ENCODE measurements at regions not wholly inside any gene's neighbourhood (a gene's known extent, or its start where the extent isn't known, plus 50 kb on each side); places are given as distances from the start of the nearest gene placed in this dataset.

DNA sequence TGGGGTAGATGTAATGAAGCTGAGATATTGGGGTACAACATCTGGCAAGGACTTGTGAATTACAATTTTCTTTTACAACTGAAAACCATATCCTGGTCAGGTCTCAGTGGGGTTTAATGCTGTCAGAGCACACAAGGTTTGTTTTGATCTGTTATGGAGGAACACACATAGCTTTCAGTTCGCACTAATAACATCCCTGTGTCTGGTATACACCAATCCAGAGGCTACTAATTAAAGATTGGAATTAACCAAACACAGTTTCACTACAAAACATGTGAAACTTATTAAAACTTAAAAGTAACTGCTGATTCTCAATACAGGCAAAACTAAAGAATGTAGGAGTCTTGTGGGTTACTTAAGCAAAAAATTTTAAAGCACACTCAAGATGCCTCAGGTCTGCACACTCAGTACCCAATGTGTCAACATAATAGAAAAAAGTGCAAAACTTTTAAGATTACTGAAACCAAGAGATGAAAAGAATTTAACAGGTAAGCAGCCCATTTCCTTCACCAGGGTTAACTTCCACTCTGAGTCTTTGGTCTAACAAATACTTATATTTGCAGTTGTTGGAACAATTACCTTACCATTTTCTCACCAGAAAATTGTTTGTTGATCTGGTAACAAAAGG lies 77.4 kb downstream of the LLPH start:
- Histone ChIP-seq H3K9me3 (ENCODE audit: control insufficient read depth, low read length) (no peaks in the 10 kb centered on the region), H3K4me1 (ENCODE audit: control insufficient read depth, insufficient read depth, low read length) (no peaks in the 10 kb centered on the region), H3K4me3 (ENCODE audit: low read length) (no peak overlapping the region), H3K27ac (ENCODE audit: low read length) (no peak overlapping the region), H3K27me3 (ENCODE audit: control insufficient read depth, insufficient read depth) (peaks cover 3% of the 10 kb centered on the region)
- intact Hi-C loops (cut with DNase I): no loop called here
- DNase-seq (no peak), ATAC-seq (no peak)
- WGBS: 93% methylated on average over 1 of the region's 1 CpG

DNA sequence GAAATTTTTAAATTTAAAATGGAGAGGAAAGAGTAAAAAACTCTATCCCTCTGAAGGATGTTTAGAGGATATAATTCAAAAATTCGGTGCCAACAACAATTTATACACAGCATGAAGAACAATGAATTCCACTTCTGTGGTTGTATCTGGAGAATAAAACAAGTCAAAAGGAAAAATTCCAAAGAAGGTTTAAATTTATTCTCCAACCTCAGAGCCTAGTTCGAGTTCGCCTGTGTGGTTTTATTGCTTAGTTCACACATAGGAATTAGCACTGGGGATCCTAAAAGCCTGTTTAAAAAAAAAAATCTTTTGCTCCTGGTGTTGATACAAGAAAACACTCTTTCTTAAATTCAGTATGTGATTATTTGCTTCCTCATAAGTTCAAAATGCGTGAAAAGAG lies 79.2 kb downstream of the LLPH start:
- WGBS: 73% methylated on average over 4 of the region's 4 CpGs
- intact Hi-C loops (cut with DNase I): no loop called here
- Histone ChIP-seq H3K9me3 (ENCODE audit: control insufficient read depth, low read length) (no peaks in the 10 kb centered on the region), H3K4me1 (ENCODE audit: control insufficient read depth, insufficient read depth, low read length) (no peaks in the 10 kb centered on the region), H3K27ac (ENCODE audit: low read length) (no peak overlapping the region), H3K27me3 (ENCODE audit: control insufficient read depth, insufficient read depth) (peaks cover 3% of the 10 kb centered on the region), H3K4me3 (ENCODE audit: low read length) (no peak overlapping the region)
- ATAC-seq (no peak), DNase-seq (no peak)

DNA sequence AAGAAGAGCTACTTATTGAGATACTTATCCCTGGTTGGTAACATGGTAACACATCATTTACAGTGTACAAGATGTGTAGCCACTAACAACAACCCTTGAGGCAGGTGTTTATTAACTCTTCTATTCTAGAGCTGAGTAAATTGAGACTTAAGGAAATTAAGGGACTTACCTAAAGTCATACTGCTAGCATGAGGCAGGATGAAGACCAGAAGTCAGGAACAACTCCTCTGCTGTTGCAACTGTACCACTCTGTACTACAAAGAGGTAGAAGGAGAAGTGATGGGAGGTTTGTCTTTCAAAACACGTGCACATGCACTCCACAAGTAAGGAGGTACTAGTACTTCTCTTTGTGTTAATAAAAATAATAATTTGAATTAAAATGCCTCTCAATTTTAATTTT lies 79.9 kb downstream of the LLPH start:
- DNase-seq: no peak
- peaks cover 3% of the 10 kb centered on the region for H3K27me3 ChIP-seq (ENCODE audit: control insufficient read depth, insufficient read depth)
- H3K9me3 ChIP-seq (ENCODE audit: control insufficient read depth, low read length): no peaks in the 10 kb centered on the region
- intact Hi-C loops (cut with DNase I): no loop called here
- no peak for ATAC-seq
- WGBS: 79% methylated on average over 1 of the region's 1 CpG
- H3K4me3 ChIP-seq (ENCODE audit: low read length): no peak overlapping the region
- no peaks in the 10 kb centered on the region for H3K4me1 ChIP-seq (ENCODE audit: control insufficient read depth, insufficient read depth, low read length)
- H3K27ac ChIP-seq (ENCODE audit: low read length): no peak overlapping the region

DNA sequence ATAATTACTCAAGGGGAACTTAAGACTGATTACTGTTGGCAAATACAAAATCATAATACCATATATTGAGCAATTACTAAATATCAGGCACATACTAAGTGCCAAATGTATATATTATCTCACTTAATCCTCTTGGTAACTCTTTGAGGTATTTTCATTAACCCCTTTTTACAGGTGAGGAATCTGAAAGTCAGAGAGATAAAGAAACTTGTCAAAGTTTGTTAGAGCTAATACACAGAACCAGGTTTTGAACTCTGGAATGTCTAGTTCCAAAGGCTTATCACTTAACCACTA lies 80.3 kb downstream of the LLPH start:
- DNase-seq (no peak), ATAC-seq (no peak)
- H3K27me3 ChIP-seq (ENCODE audit: control insufficient read depth, insufficient read depth): peaks cover 3% of the 10 kb centered on the region
- intact Hi-C loops (cut with DNase I): no loop called here
- H3K27ac ChIP-seq (ENCODE audit: low read length): no peak overlapping the region
- H3K9me3 ChIP-seq (ENCODE audit: control insufficient read depth, low read length): no peaks in the 10 kb centered on the region
- H3K4me1 ChIP-seq (ENCODE audit: control insufficient read depth, insufficient read depth, low read length): no peaks in the 10 kb centered on the region
- H3K4me3 ChIP-seq (ENCODE audit: low read length): no peak overlapping the region

DNA sequence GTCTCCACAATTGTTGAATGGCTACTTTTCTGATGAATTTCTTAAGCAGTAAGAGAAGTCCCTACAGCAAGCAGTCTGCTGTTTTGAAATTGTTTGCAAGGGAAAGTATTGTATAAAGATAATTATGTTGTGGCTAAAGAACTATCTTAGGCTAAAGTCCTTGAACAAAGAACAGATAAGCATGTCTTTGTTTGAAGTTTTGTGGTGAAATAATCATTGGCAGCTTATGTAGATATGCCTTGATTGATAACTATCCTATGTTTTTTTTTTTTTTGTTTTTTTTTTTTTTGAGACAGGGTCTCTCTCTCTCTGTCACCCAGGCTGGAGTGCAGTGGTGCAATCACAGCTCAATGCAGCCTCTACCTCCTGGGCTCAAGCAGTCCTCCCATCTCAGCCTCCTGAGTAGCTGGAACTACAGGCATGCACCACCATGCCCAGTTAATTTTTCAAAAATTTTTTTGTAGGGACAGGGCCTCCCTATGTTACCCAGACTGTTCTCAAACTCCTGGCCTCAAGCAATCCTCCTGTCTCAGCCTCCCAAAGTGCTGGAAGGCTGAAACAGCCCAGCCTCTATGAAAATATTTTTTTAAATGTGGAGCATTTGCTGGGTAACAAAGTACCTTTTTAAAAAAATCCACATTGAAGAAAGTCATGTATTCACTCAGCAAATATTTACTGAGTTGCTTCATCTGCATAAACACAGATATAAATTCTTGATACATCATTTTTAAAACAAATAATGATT lies 80.8 kb downstream of the LLPH start:
- Histone ChIP-seq H3K4me3 (ENCODE audit: low read length) (no peak overlapping the region), H3K9me3 (ENCODE audit: control insufficient read depth, low read length) (no peaks in the 10 kb centered on the region), H3K27me3 (ENCODE audit: control insufficient read depth, insufficient read depth) (peaks cover 3% of the 10 kb centered on the region), H3K27ac (ENCODE audit: low read length) (no peak overlapping the region), H3K4me1 (ENCODE audit: control insufficient read depth, insufficient read depth, low read length) (no peaks in the 10 kb centered on the region)
- intact Hi-C loops (cut with DNase I): no loop called here
- DNase-seq: no peak
- ATAC-seq: no peak

DNA sequence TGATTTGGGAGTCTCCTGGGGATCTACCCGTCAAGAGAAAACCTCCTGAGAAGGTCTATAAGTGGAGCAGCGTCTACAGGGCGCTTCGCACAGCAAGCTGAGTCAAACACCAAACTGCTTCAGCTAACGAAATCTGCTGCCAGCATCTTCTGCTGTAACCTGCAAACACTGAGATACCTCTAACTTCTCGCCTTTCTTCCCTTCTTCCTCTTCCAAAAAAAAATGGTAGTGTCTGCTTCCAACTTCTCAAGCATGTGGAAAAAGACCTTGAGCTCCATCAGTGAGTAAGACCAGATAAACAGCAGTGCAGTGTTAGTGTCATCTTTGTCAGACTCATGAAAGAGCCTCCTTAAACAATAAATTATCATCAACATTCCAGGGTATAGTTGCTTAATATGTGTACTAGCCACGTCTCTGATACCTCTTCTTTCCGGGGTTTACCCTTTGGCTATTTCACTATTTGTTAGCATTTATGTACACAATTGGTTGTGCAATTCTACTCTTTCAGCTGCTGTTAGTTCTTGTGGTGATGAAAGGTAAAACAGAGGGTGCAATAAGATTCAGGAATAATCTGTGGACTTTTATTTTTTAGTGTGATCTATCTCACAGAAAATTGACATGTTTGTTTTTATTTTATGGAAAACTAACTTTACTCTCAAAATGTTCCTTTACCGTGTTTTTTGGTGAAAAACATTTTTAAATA lies 81.6 kb downstream of the LLPH start:
- 75% methylated on average over 9 of the region's 9 CpGs for WGBS
- DNase-seq (no peak), ATAC-seq (no peak)
- no peaks in the 10 kb centered on the region for H3K4me1 ChIP-seq (ENCODE audit: control insufficient read depth, insufficient read depth, low read length)
- H3K4me3 ChIP-seq (ENCODE audit: low read length): no peak overlapping the region
- intact Hi-C loops (cut with DNase I): no loop called here
- no peaks in the 10 kb centered on the region for H3K9me3 ChIP-seq (ENCODE audit: control insufficient read depth, low read length)
- no peak overlapping the region for H3K27ac ChIP-seq (ENCODE audit: low read length)
- H3K27me3 ChIP-seq (ENCODE audit: control insufficient read depth, insufficient read depth): peaks cover 3% of the 10 kb centered on the region

GRCh38 chr12:66048218-66048834 lies 82.2 kb downstream of the LLPH start:
- Histone ChIP-seq H3K27ac (ENCODE audit: low read length) (no peak overlapping the region), H3K9me3 (ENCODE audit: control insufficient read depth, low read length) (no peaks in the 10 kb centered on the region), H3K27me3 (ENCODE audit: control insufficient read depth, insufficient read depth) (peaks cover 3% of the 10 kb centered on the region), H3K4me1 (ENCODE audit: control insufficient read depth, insufficient read depth, low read length) (no peaks in the 10 kb centered on the region), H3K4me3 (ENCODE audit: low read length) (no peak overlapping the region)
- ATAC-seq (no peak), DNase-seq (no peak)
- intact Hi-C loops (cut with DNase I): no loop called here
- WGBS: 77% methylated on average over 8 of the region's 8 CpGs

- ATAC-seq (no peak), DNase-seq (no peak)
- no peak overlapping the region for H3K4me3 ChIP-seq (ENCODE audit: low read length)
- H3K27ac ChIP-seq (ENCODE audit: low read length): no peak overlapping the region
- H3K4me1 ChIP-seq (ENCODE audit: control insufficient read depth, insufficient read depth, low read length): no peaks in the 10 kb centered on the region
- WGBS: 93% methylated on average over 1 of the region's 1 CpG
- H3K27me3 ChIP-seq (ENCODE audit: control insufficient read depth, insufficient read depth): peaks cover 3% of the 10 kb centered on the region
- no peaks in the 10 kb centered on the region for H3K9me3 ChIP-seq (ENCODE audit: control insufficient read depth, low read length)
- intact Hi-C loops (cut with DNase I): no loop called here
These were observed 83.0 kb downstream of the LLPH start for GRCh38 chr12:66047411-66048021.

- Histone ChIP-seq H3K4me3 (ENCODE audit: low read length) (no peak overlapping the region), H3K4me1 (ENCODE audit: control insufficient read depth, insufficient read depth, low read length) (no peaks in the 10 kb centered on the region), H3K27ac (ENCODE audit: low read length) (no peak overlapping the region), H3K9me3 (ENCODE audit: control insufficient read depth, low read length) (no peaks in the 10 kb centered on the region), H3K27me3 (ENCODE audit: control insufficient read depth, insufficient read depth) (peaks cover 3% of the 10 kb centered on the region)
- WGBS: 95% methylated on average over 3 of the region's 3 CpGs
- DNase-seq (no peak), ATAC-seq (no peak)
- intact Hi-C loops (cut with DNase I): no loop called here
These were observed 85.0 kb downstream of the LLPH start for GRCh38 chr12:66045506-66045905.

GRCh38 chr12:66044731-66045130 lies 85.8 kb downstream of the LLPH start:
- Histone ChIP-seq H3K4me1 (ENCODE audit: control insufficient read depth, insufficient read depth, low read length) (no peaks in the 10 kb centered on the region), H3K9me3 (ENCODE audit: control insufficient read depth, low read length) (no peaks in the 10 kb centered on the region), H3K4me3 (ENCODE audit: low read length) (no peak overlapping the region), H3K27me3 (ENCODE audit: control insufficient read depth, insufficient read depth) (peaks cover 3% of the 10 kb centered on the region), H3K27ac (ENCODE audit: low read length) (no peak overlapping the region)
- intact Hi-C loops (cut with DNase I): no loop called here
- 67% methylated on average over 4 of the region's 4 CpGs for WGBS
- no peak for DNase-seq
- no peak for ATAC-seq

GRCh38 chr12:66043035-66043434 lies 87.5 kb downstream of the LLPH start:
- H3K4me1 ChIP-seq (ENCODE audit: control insufficient read depth, insufficient read depth, low read length): no peaks in the 10 kb centered on the region
- H3K9me3 ChIP-seq (ENCODE audit: control insufficient read depth, low read length): no peaks in the 10 kb centered on the region
- intact Hi-C loops (cut with DNase I): no loop called here
- no peak overlapping the region for H3K27ac ChIP-seq (ENCODE audit: low read length)
- DNase-seq (no peak), ATAC-seq (no peak)
- WGBS: 76% methylated on average over 3 of the region's 3 CpGs
- H3K27me3 ChIP-seq (ENCODE audit: control insufficient read depth, insufficient read depth): no peaks in the 10 kb centered on the region
- H3K4me3 ChIP-seq (ENCODE audit: low read length): no peak overlapping the region

All from right cardiac atrium (tissue), 5 donors.